Cerebellar cortex (tissue), 1 donor: ENCODE measurements at regions not wholly inside any gene's neighbourhood (a gene's known extent, or its start where the extent isn't known, plus 50 kb on each side); places are given as distances from the start of the nearest gene placed in this dataset.

Experiments used
- DNase-seq: peaks from one replicate; pipeline ENCODE4 v3.0.0-alpha.2; 2015; ENCODE audit warnings: low spot score

GRCh38 chr2:128876986-128877983, 558.6 kb upstream of the HS6ST1 start:
- no peak for DNase-seq

- DNase-seq, result no peak
These were observed 560.5 kb upstream of the HS6ST1 start for GRCh38 chr2:128879161-128879560.

GRCh38 chr2:128894896-128895295, 576.2 kb upstream of the HS6ST1 start:
- no peak for DNase-seq

GRCh38 chr2:128901572-128902391, 583.1 kb upstream of the HS6ST1 start:
- DNase-seq, result no peak

GRCh38 chr2:128903637-128904036, 585.0 kb upstream of the HS6ST1 start:
- no peak for DNase-seq

GRCh38 chr2:128911276-128911675, 592.6 kb upstream of the HS6ST1 start:
- DNase-seq, result no peak

- no peak for DNase-seq
These were observed 595.7 kb upstream of the HS6ST1 start for GRCh38 chr2:128914320-128914719.

GRCh38 chr2:128921751-128922150, 603.1 kb upstream of the HS6ST1 start:
- DNase-seq, result no peak

GRCh38 chr2:128922154-128922553, 603.5 kb upstream of the HS6ST1 start:
- no peak for DNase-seq

- no peak for DNase-seq
These were observed 607.0 kb upstream of the HS6ST1 start for GRCh38 chr2:128925631-128926030.

GRCh38 chr2:128930101-128930500, 611.4 kb upstream of the HS6ST1 start:
- DNase-seq, result no peak

GRCh38 chr2:128940378-128940777, 621.7 kb upstream of the HS6ST1 start:
- DNase-seq, result no peak

GRCh38 chr2:128941751-128942150, 623.1 kb upstream of the HS6ST1 start:
- DNase-seq, result no peak

GRCh38 chr2:128949360-128949759, 630.7 kb upstream of the HS6ST1 start:
- no peak for DNase-seq

GRCh38 chr2:128950758-128951157, 632.1 kb upstream of the HS6ST1 start:
- DNase-seq, result no peak

GRCh38 chr2:128958241-128958640, 639.6 kb upstream of the HS6ST1 start:
- no peak for DNase-seq

- DNase-seq, result no peak
These were observed 649.0 kb upstream of the HS6ST1 start for GRCh38 chr2:128967646-128968045.

GRCh38 chr2:128969374-128969773, 650.7 kb upstream of the HS6ST1 start:
- DNase-seq, result no peak

GRCh38 chr2:128970332-128971116, 651.9 kb upstream of the HS6ST1 start:
- no peak for DNase-seq

GRCh38 chr2:128973566-128973965, 654.9 kb upstream of the HS6ST1 start:
- DNase-seq, result no peak

GRCh38 chr2:128978212-128978611, 659.5 kb upstream of the HS6ST1 start:
- DNase-seq, result no peak

- no peak for DNase-seq
These were observed 660.5 kb upstream of the HS6ST1 start for GRCh38 chr2:128979182-128979581.
